ENCODE measurements at regions not wholly inside any gene's neighbourhood (a gene's known extent, or its start where the extent isn't known, plus 50 kb on each side); places are given as distances from the start of the nearest gene placed in this dataset.

GRCh38 chr13:31853643-31854326 is 114.5 kb downstream of the RXFP2 start:
- no peak for DNase-seq

GRCh38 chr13:31859571-31859970 is 120.2 kb downstream of the RXFP2 start:
- no peak for DNase-seq

DNA sequence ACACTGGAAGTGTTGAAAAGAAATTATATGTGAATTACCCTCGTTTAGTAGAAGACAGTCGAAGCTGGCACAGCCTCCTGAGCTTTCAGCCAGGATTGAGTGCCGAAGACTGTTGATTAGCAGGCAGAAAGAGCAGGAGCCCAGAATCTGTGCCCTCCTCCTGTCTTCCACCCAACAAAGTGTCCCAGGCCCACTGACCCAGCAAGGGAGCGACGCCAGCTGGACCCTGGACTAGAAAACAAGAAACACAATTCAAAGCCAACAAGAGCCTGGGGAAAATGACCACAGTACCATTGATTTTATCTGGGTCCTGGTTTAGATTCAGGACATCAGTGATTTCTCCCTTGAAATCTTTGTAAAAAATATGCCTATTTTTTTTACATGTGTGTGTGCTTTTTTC is 120.7 kb downstream of the RXFP2 start:
- DNase-seq, result no peak

DNA sequence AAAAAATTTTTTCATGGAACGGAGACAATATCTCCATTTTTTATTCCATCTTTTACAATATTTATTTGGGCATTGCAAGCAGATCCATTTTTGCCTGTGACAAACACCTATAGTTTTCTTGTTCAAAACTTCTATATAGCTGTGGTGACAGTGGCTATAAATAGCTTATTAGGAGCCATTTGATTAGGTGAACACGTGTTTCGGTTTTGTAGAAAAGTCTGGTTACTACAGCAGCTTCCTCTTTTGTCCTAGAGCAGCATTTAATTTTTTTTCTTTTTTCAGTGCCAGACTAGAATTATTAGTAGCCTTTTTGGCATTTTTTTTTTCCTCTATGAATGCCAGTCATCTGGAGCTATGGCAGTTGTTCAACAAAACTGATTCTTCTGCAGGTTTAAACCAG is 123.5 kb downstream of the RXFP2 start:
- DNase-seq, result no peak

DNA sequence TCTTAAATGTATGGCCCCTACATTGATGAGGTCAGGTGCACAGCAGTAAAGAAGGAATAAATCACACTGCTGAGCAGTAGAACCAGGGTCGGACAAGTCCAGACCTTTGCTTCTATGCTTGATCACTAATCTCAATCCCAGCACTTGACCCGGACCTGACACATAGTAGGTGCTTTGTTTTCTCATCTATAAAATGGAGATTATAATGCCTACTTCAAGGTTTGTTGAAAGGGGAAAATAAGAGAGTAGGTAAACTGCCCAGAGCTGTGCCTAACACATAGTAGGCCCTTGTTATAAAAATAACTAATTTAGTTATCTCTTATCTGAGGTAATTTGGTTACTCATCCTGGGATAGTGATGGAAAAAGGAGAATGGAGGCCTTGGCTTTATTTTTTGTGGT is 125.0 kb downstream of the RXFP2 start:
- no peak for DNase-seq

DNA sequence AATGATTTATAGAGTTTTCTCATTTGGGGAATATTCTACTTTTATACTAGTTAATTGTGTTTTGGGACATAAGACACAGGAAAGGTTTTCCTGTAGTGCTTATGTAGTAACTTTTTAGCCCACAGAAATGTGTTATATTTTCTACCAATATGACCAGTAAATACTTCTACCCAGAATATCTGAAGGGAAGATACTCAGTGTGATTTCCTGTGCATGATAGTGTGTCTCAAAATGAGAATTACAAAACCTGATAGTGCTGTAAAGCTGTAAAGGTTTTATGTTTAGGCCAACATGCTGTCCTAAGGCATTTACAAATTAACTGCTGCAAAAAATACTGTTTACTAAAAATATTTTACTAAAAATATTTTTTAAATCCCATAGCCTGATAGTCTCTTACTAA is 126.8 kb downstream of the RXFP2 start:
- no peak for DNase-seq

DNA sequence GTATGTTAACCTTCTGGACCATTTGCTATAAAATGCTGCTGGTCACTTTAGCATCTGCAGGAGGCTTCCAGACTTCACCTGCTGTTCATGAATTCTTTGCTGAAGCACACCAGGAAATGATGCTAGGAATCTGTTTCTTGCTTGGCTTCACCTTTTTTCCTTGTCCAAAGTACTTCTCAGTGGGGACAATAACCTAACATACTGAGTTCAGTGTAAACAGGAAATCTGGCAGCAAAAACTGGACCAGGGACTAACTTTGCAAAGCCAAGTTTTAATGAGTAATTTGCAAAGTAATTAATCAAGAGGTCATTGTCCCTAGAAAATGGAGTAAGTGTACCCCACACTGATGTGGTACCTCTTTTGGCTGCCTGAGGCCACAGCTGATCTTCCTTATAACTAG is 128.4 kb downstream of the RXFP2 start:
- no peak for DNase-seq

- DNase-seq, result no peak
Measured at GRCh38 chr13:31869582-31869981, 130.3 kb downstream of the RXFP2 start.

DNA sequence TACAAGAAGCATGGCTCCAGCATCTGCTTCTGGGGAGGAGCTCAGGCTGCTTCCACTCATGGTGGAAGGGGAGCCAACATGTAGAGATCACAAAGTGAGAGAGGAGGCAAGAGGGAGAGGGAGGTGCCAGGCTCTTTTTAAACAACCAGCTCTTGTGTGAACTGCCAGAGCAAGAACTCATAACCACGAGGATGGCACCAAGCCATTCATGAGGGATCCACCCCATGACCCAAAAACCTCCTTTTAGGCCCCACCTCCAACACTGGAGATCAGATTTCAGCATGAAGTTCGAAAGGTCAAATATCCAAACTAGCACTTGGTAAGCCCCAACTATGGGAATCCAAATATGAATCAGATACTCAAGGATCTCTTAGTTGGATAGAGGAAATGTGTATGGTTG is 131.2 kb downstream of the RXFP2 start:
- no peak for DNase-seq

- no peak for DNase-seq
Measured at GRCh38 chr13:31873145-31873544, 133.8 kb downstream of the RXFP2 start.

DNA sequence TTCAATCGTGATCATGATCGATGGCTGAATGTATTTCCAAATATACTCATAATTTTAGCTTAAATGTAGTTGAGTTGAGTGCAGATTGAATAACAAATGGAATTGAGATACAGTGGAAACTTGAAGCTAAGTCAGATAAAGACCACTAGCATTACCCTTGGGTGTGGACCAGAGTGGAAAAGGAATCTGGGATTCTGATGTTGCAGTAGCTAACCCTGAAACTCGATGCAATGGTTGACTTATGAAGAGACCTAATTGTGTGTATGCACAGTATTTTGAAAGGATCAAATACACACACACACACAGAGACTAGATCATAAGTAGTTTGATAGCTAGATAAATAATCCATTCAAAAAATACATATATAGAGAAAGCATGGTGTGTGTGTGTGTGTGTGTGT is 135.8 kb downstream of the RXFP2 start:
- no peak for DNase-seq

GRCh38 chr13:31878052-31878451 is 138.7 kb downstream of the RXFP2 start:
- no peak for DNase-seq

DNA sequence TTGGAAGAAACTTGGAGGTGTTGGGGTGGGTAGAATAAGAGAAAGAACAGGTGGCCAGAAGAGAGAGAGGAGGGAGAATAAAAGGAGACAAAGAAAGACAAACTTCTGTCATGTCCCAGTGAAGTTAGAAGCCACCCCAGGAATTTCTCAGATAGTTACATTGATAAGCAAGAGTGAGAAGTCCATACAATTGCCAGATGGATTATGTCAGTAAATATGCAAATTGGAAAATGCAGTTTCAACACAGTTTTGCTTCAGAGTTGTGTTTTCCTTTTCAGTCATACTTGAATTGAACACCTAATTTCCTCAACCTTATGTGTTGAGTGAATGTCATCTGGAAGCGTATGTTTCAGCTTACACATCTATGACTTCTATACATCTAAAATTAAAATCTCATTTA is 139.2 kb downstream of the RXFP2 start:
- DNase-seq, result no peak

DNA sequence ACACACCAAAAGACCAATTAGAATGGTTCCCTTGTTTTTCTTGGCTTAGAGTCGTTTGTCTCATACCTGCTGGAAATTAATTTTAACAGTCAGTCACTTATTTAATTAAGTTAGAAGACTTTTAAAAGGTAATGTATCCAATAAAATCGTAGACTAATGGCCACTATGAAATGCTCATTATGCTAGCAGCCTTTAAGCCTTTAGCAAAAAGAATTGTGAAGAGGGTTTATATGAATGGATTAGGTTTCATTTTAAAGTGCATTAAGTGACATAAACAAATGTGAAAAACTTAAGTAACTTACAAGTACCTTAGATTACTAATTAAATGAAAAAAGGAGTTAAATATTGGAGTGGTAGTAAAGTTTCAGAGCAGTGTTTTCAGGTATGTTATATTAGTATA is 139.6 kb downstream of the RXFP2 start:
- DNase-seq, result no peak

- no peak for DNase-seq
Measured at GRCh38 chr13:31880851-31881494, 141.6 kb downstream of the RXFP2 start.

DNA sequence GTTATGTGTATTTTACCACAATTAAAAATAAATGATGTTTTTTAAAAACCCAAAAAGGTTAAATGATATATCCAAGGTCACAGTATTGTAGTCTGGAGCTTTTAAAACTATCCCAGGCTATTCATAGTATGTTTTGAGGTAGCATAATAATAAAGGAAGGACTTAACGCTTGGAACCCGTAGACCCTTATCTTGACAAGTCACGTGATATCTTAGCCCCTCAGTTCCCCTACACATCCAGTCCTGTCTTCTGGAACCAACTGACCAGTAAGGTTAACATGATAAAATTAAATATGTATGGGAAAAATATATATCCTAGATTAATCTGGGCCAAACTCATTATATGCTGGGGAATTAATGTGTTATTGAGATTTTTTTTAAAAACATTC is 142.2 kb downstream of the RXFP2 start:
- DNase-seq, result no peak

- DNase-seq, result no peak
Measured at GRCh38 chr13:31882794-31883193, 143.5 kb downstream of the RXFP2 start.

DNA sequence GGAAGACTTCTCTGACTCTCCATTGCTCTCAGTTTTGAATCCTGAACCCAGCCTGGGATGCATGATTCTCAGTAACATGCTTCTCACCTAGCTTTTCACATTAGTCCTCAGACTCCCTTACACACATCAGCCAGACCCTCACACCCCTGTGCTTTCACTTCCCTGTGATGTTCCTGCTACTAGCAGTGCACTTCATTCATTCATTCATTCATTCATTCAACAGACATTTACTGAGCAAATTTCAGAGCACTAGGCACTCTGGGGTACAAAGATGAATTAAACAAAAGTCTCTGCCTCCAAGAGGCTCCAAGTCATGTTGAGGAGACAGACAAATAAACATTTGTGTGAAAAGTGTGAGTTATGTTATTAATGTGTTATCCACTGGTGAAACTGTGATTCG is 145.2 kb downstream of the RXFP2 start:
- DNase-seq, result no peak

DNA sequence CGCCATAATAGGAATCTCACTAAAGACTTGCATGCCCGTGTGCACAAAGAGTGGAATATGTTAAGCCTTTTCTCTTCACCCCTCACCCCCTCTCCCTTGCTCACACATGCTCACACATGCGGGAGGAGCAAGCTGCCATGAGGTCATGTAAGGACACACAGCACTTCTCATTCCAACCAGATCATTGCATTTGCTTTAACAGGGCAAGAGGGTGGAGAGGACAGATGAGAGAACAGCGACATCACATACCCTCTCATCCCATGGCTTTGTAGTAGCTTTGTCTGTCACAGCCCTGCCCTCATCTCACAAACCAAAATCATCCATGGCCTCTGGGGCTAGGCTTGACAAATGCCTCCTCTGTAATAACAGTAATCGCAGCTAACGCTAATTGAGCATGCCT is 145.6 kb upstream of the FRY start:
- DNase-seq, result no peak

GRCh38 chr13:31887286-31887685 is 144.3 kb upstream of the FRY start:
- DNase-seq, result no peak

GRCh38 chr13:31890946-31891345 is 140.6 kb upstream of the FRY start:
- no peak for DNase-seq

DNA sequence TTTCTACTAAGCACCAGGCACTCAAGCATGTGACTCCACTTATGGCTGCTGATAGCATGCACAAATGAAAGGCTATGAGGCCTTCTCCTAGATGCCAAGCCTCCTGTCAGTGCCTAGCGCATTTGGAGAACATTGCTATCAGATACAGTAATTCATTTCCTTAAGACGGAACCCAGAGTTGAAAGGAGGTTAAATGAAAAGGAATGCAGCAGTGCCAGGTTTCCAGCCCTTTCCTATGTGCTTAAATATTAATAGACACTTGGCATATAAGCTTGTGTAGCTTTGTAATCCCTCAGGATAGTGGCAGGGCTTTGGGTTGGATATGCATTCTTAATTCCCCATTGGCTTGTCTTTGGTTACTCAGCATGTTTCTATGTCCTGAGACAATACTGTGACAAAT is 140.1 kb upstream of the FRY start:
- peak; percentile 21 for DNase-seq

- DNase-seq, result no peak
Measured at GRCh38 chr13:31894931-31895330, 136.6 kb upstream of the FRY start.

- no peak for DNase-seq
Measured at GRCh38 chr13:31895691-31896090, 135.9 kb upstream of the FRY start.

Measured in renal pelvis (tissue), 1 donor.